HG02759 (cell line): ENCODE measurements at regions not wholly inside any gene's neighbourhood (a gene's known extent, or its start where the extent isn't known, plus 50 kb on each side); places are given as distances from the start of the nearest gene placed in this dataset.
"Not testable (repeated sequence)": the region's sequence is repeated elsewhere in the genome, so short reads cannot be mapped to it uniquely, and the experiment has no call there.

Experiments used
- ATAC-seq: cut with Tn5 transposase; IDR thresholded peaks from one replicate; pipeline ENCODE4 v1.9.1; 2021; ENCODE audit warnings: mild to moderate bottlenecking, moderate library complexity; ENCODE audit not compliant: unreplicated experiment

- no peak for ATAC-seq
Observed at GRCh38 chr12:67892259-67893021, 96.8 kb upstream of the IFNG-AS1 start.

- no peak for ATAC-seq
Observed at GRCh38 chr12:67893022-67893580, 96.1 kb upstream of the IFNG-AS1 start.

GRCh38 chr12:67900418-67900817, 88.8 kb upstream of the IFNG-AS1 start:
- ATAC-seq: not testable (repeated sequence)

GRCh38 chr12:67909091-67909531, 80.1 kb upstream of the IFNG-AS1 start:
- ATAC-seq: no peak

- ATAC-seq: no peak
Observed at GRCh38 chr12:67909681-67910080, 79.6 kb upstream of the IFNG-AS1 start.

- no peak for ATAC-seq
Observed at GRCh38 chr12:67910360-67911274, 78.6 kb upstream of the IFNG-AS1 start.

- no peak for ATAC-seq
Observed at GRCh38 chr12:67911275-67911600, 78.0 kb upstream of the IFNG-AS1 start.

GRCh38 chr12:67911789-67912188, 77.5 kb upstream of the IFNG-AS1 start:
- ATAC-seq: no peak

GRCh38 chr12:67915335-67915851, 73.9 kb upstream of the IFNG-AS1 start:
- no peak for ATAC-seq

GRCh38 chr12:67916266-67916970, 72.8 kb upstream of the IFNG-AS1 start:
- no peak for ATAC-seq

GRCh38 chr12:67917811-67918210, 71.4 kb upstream of the IFNG-AS1 start:
- no peak for ATAC-seq

GRCh38 chr12:67918441-67918840, 70.8 kb upstream of the IFNG-AS1 start:
- no peak for ATAC-seq

- no peak for ATAC-seq
Observed at GRCh38 chr12:67919406-67919805, 69.8 kb upstream of the IFNG-AS1 start.

- no peak for ATAC-seq
Observed at GRCh38 chr12:67920413-67920812, 68.8 kb upstream of the IFNG-AS1 start.

- ATAC-seq: no peak
Observed at GRCh38 chr12:67921286-67921685, 68.0 kb upstream of the IFNG-AS1 start.

- no peak for ATAC-seq
Observed at GRCh38 chr12:67922245-67922644, 67.0 kb upstream of the IFNG-AS1 start.

GRCh38 chr12:67925077-67925476, 64.2 kb upstream of the IFNG-AS1 start:
- no peak for ATAC-seq

- ATAC-seq: no peak
Observed at GRCh38 chr12:67925552-67925951, 63.7 kb upstream of the IFNG-AS1 start.

GRCh38 chr12:67926063-67926462, 63.2 kb upstream of the IFNG-AS1 start:
- no peak for ATAC-seq

GRCh38 chr12:67927324-67927723, 61.9 kb upstream of the IFNG-AS1 start:
- ATAC-seq: no peak

- no peak for ATAC-seq
Observed at GRCh38 chr12:67927815-67928214, 61.4 kb upstream of the IFNG-AS1 start.
